A549 (cell line): ENCODE measurements at regions not wholly inside any gene's neighbourhood (a gene's known extent, or its start where the extent isn't known, plus 50 kb on each side); places are given as distances from the start of the nearest gene placed in this dataset.

Experiments used
- ATAC-seq, 2 experiments: fragments of 200-7000 bp in 1 of 2; fragments of >200 bp in 1 of 2; cut with Nextera tagmentation in 1 of 2; cut with Tn5 transposase in 1 of 2; 3 replicates each; pipeline versions ENCODE4 v1.8.0 to v1.9.1; 2018 to 2020; ENCODE audit warnings: mild to moderate bottlenecking in 1 of 2, moderate library complexity in 1 of 2
- CTCF ChIA-PET: fragments of 300-600 bp; sonication (Branson Sonifier 250); formaldehyde crosslinking; extraction: SDS; loops from one replicate; lab custom pipeline; 2021; ENCODE audit warnings: antibody characterized with exemption, inconsistent platforms; lab: Yijun Ruan, JAX
- POLR2A ChIA-PET: fragments of 350-600 bp; formaldehyde crosslinking; extraction: SDS; loops from one replicate; lab custom pipeline; 2021; ENCODE audit warnings: antibody characterized with exemption, inconsistent platforms; lab: Yijun Ruan, JAX
- DNase-seq, 2 experiments: peaks; one replicate each; pipeline versions ENCODE4 v3.0.0 to v3.0.0-alpha.2; 2011 to 2016; ENCODE audit warnings: low read depth in 1 of 2, low spot score in 1 of 2
- FAIRE-seq: peaks from 2 replicates; lab custom pipeline; 2011; peaks lifted over from hg19 to GRCh38; lab: Jason Lieb, UNC
- H3K27ac ChIP-seq, 2 experiments: fragments of >200 bp; sonication (Bioruptor Twin); formaldehyde crosslinking; 3 replicates each; pipeline ENCODE4 v1.5.1; 2016 to 2017
- H3K4me1 ChIP-seq: fragments of >200 bp; sonication (Bioruptor Twin); formaldehyde crosslinking; 3 replicates; pipeline ENCODE4 v1.6.1; 2016
- H3K4me2 ChIP-seq: fragments of >200 bp; sonication (Bioruptor Twin); formaldehyde crosslinking; 3 replicates; pipeline ENCODE4 v1.6.1; 2016
- H3K4me3 ChIP-seq: fragments of >200 bp; sonication (Bioruptor Twin); formaldehyde crosslinking; 3 replicates; pipeline ENCODE4 v1.5.1; 2016
- H3K9me3 ChIP-seq: fragments of >200 bp; sonication (Bioruptor Twin); formaldehyde crosslinking; 3 replicates; pipeline ENCODE4 v1.6.1; 2016
- ATOH8 ChIP-seq: fragments of 250-450 bp; sonication (Bioruptor Pico); IDR thresholded peaks from 2 replicates; pipeline ENCODE4 v1.5.0; 2020; ENCODE audit warnings: low read depth, mild to moderate bottlenecking, moderate library complexity
- BCL3 ChIP-seq: fragments of >200 bp; sonication (Bioruptor Twin); formaldehyde crosslinking; IDR thresholded peaks from 3 replicates; pipeline ENCODE4 v1.6.1; 2016
- CEBPB ChIP-seq, 2 experiments: fragments of >200 bp in 1 of 2; sonication (Bioruptor Twin) in 1 of 2; formaldehyde crosslinking in 1 of 2; IDR thresholded peaks; 2 replicates each; pipeline ENCODE4 v1.6.1; 2012 to 2016
- CTCF ChIP-seq: fragments of >200 bp; sonication (Bioruptor Twin); formaldehyde crosslinking; IDR thresholded peaks from 3 replicates; pipeline ENCODE4 v1.5.1; 2016
- E2F6 ChIP-seq: IDR thresholded peaks from 2 replicates; pipeline ENCODE4 v1.6.1; 2012; ENCODE audit warnings: low read depth, borderline replicate concordance
- EHF ChIP-seq: fragments of 250-450 bp; sonication (Bioruptor Pico); IDR thresholded peaks from 2 replicates; pipeline ENCODE4 v1.5.0; 2020; ENCODE audit warnings: mild to moderate bottlenecking
- EP300 ChIP-seq, 2 experiments: fragments of >200 bp; sonication (Bioruptor Twin); formaldehyde crosslinking; IDR thresholded peaks; 2 replicates in 1 of 2; 3 replicates in 1 of 2; pipeline ENCODE4 v1.6.1; 2016 to 2017
- ESRRA ChIP-seq: fragments of 150-350 bp; IDR thresholded peaks from 2 replicates; pipeline ENCODE4 v1.6.1; 2014; ENCODE audit warnings: mild to moderate bottlenecking, low read length, borderline replicate concordance
- FOSB ChIP-seq: fragments of 250-450 bp; sonication (Bioruptor Pico); IDR thresholded peaks from 2 replicates; pipeline ENCODE4 v1.5.0; 2020; ENCODE audit warnings: mild to moderate bottlenecking, moderate library complexity
- FOSL2 ChIP-seq, 2 experiments: fragments of 450-650 bp in 1 of 2; fragments of >200 bp in 1 of 2; sonication (Bioruptor Twin) in 1 of 2; formaldehyde crosslinking; IDR thresholded peaks; 2 replicates each; pipeline versions ENCODE4 v1.5.0 to v1.6.1; 2016 to 2020; ENCODE audit warnings: mild to moderate bottlenecking in 1 of 2, moderate library complexity in 1 of 2
- GATA3 ChIP-seq: IDR thresholded peaks from 2 replicates; pipeline ENCODE4 v1.6.1; 2012; ENCODE audit warnings: borderline replicate concordance
- HMGXB4 ChIP-seq: fragments of 250-450 bp; sonication (Bioruptor Pico); IDR thresholded peaks from 2 replicates; pipeline ENCODE4 v1.5.0; 2021; ENCODE audit warnings: mild to moderate bottlenecking, moderate library complexity, borderline replicate concordance
- JUN ChIP-seq, 2 experiments: fragments of >200 bp; sonication (Bioruptor Twin); formaldehyde crosslinking; IDR thresholded peaks; 2 replicates in 1 of 2; 3 replicates in 1 of 2; pipeline ENCODE4 v1.6.1; 2016 to 2017
- JUNB ChIP-seq: fragments of >200 bp; sonication (Bioruptor Twin); formaldehyde crosslinking; IDR thresholded peaks from 2 replicates; pipeline ENCODE4 v1.6.1; 2016
- MAFK ChIP-seq: fragments of 450-650 bp; IDR thresholded peaks from 2 replicates; pipeline ENCODE4 v1.6.1; 2014; ENCODE audit not compliant: partially characterized antibody
- MAX ChIP-seq: IDR thresholded peaks from 2 replicates; pipeline ENCODE4 v1.6.1; 2012
- NFE2L2 ChIP-seq: fragments of 150-350 bp; conservative IDR thresholded peaks from 2 replicates; pipeline ENCODE4 v1.6.1; 2014; ENCODE audit warnings: low read length
- PHF8 ChIP-seq: fragments of 200-600 bp; sonication (generic); IDR thresholded peaks from 2 replicates; pipeline ENCODE4 v1.6.1; 2016; ENCODE audit warnings: low read depth, mild to moderate bottlenecking, antibody characterized with exemption, moderate library complexity, borderline replicate concordance
- POLR2AphosphoS2 ChIP-seq: conservative IDR thresholded peaks from 2 replicates; pipeline ENCODE4 v1.6.1; 2012; ENCODE audit warnings: low read length, improper control_type of control experiment, inconsistent platforms
- RAD21 ChIP-seq, 2 experiments: fragments of >200 bp in 1 of 2; sonication (Bioruptor Twin) in 1 of 2; formaldehyde crosslinking in 1 of 2; IDR thresholded peaks in 1 of 2; conservative IDR thresholded peaks in 1 of 2; 2 replicates in 1 of 2; 3 replicates in 1 of 2; pipeline ENCODE4 v1.6.1; 2012 to 2018; ENCODE audit warnings: inconsistent platforms in 1 of 2
- RCOR1 ChIP-seq: fragments of 150-350 bp; IDR thresholded peaks from 2 replicates; pipeline ENCODE4 v1.6.1; 2014; ENCODE audit warnings: antibody characterized with exemption, low read length, low read depth
- SMC3 ChIP-seq: fragments of >200 bp; sonication (Bioruptor Twin); formaldehyde crosslinking; IDR thresholded peaks from 3 replicates; pipeline ENCODE4 v1.6.1; 2018; ENCODE audit warnings: inconsistent platforms
- SREBF2 ChIP-seq: fragments of 450-650 bp; IDR thresholded peaks from 2 replicates; pipeline ENCODE4 v1.6.1; 2014; ENCODE audit warnings: mild to moderate bottlenecking, moderate library complexity
- WGBS: methylation state at CpG from one replicate; pipeline ENCODE4 v1.1.6; 2017; ENCODE audit errors: missing lambda C conversion rate; 5-methylcytosine and 5-hydroxymethylcytosine counted together

- ChIA-PET POLR2A (interaction anchor here (0.7 to 2.1 kb wide), 9 partner anchors 24 to 962 kb away, joined by 3 to 24 read pairs (median 6); partner anchors contain the start of gene PLK2), CTCF (interaction anchor here (0.7 to 1.9 kb wide), 7 partner anchors 13 to 760 kb away, joined by 3 to 9 read pairs (median 3); partner anchors contain the start of gene PLK2)
- Histone ChIP-seq H3K4me2 (peak overlapping the region; percentile 79), H3K4me3 (peak overlapping the region; percentile 17; the same call in 1 of the 3 replicates), H3K4me1 (peaks cover 36% of the 10 kb centered on the region), H3K27ac (peak overlapping the region; percentile 85 to 91), H3K9me3 (no peaks in the 10 kb centered on the region)
- FAIRE-seq (peak; percentile 100), DNase-seq (peak; percentile 86 to 96), ATAC-seq (peak; percentile 99)
- TF ChIP-seq GATA3, result peak; percentile 93
- 0 out of 2 replicates have a peak, but pooled peaks have one; percentile 31 for TF ChIP-seq ATOH8 (CRISPR knock-in tag)
- TF ChIP-seq RAD21 (conservative IDR thresholded peaks at IDR 0.05 in 1 of 2, IDR thresholded peaks at IDR 0.05 in 1 of 2), result peak; percentile 29 to 46
- 0 out of 3 replicates have a peak, but pooled peaks have one; percentile 61 for TF ChIP-seq BCL3
- TF ChIP-seq E2F6, result no peak
- TF ChIP-seq EP300 (IDR thresholded peaks at IDR 0.05), result peak; percentile 68 to 91; a peak in 3 of 5 replicates
- no peak for TF ChIP-seq SREBF2
- peak in 1 of 2 experiments; percentile 74; a peak in 2 of 4 replicates for TF ChIP-seq CEBPB (IDR thresholded peaks at IDR 0.05)
- peak; percentile 75 for TF ChIP-seq JUNB
- TF ChIP-seq FOSL2 (IDR thresholded peaks at IDR 0.05), result peak; percentile 59; the same call in 1 of the 2 replicates
- TF ChIP-seq FOSL2 (CRISPR knock-in tag; IDR thresholded peaks at IDR 0.05), result peak; percentile 90
- TF ChIP-seq RCOR1, result no peak
- 0 out of 2 replicates have a peak, but pooled peaks have one; percentile 64 for TF ChIP-seq ESRRA
- TF ChIP-seq MAFK, result peak; percentile 100
- TF ChIP-seq NFE2L2, result peak; percentile 96
- peak; percentile 79 for TF ChIP-seq MAX
- peak; percentile 26; the same call in 2 of the 3 replicates for TF ChIP-seq SMC3
- TF ChIP-seq JUN (IDR thresholded peaks at IDR 0.05), result peak; percentile 77 to 84; a peak in 3 of 5 replicates
- no peak for TF ChIP-seq CTCF
- WGBS, result 0% methylated on average over 6 of the region's 6 CpGs
Measured at GRCh38 chr5:58259685-58260152, 200.2 kb downstream of the PLK2 start.

GRCh38 chr5:58258984-58259684 is 200.8 kb downstream of the PLK2 start:
- TF ChIP-seq POLR2AphosphoS2 (no peak), JUN (IDR thresholded peaks at IDR 0.05) (no peak), HMGXB4 (CRISPR knock-in tag) (no peak), PHF8 (no peak), FOSB (CRISPR knock-in tag) (peak; percentile 22; the same call in 1 of the 2 replicates), EHF (CRISPR knock-in tag) (no peak), MAFK (no peak)
- DNase-seq (peak; percentile 33 to 51), ATAC-seq (peak; percentile 73 to 74), FAIRE-seq (peak; percentile 18)
- CTCF ChIA-PET, result interaction anchor here (0.7 to 1.9 kb wide), 6 partner anchors 69 to 759 kb away, joined by 3 to 9 read pairs (median 3); partner anchors contain the start of gene PLK2
- H3K4me2 ChIP-seq, result peak overlapping the region; percentile 79
- H3K4me3 ChIP-seq, result peak overlapping the region; percentile 17; the same call in 1 of the 3 replicates
- POLR2A ChIA-PET, result interaction anchor here (0.7 to 2.1 kb wide), 9 partner anchors 24 to 961 kb away, joined by 3 to 24 read pairs (median 6); partner anchors contain the start of gene PLK2
- peaks cover 36% of the 10 kb centered on the region for H3K4me1 ChIP-seq
- H3K9me3 ChIP-seq, result no peaks in the 10 kb centered on the region
- H3K27ac ChIP-seq, result peak overlapping the region; percentile 85 to 91
